GM19468 (cell line): ENCODE measurements at regions not wholly inside any gene's neighbourhood (a gene's known extent, or its start where the extent isn't known, plus 50 kb on each side); places are given as distances from the start of the nearest gene placed in this dataset.

Experiments used
- ATAC-seq: cut with Tn5 transposase; IDR thresholded peaks from one replicate; pipeline ENCODE4 v1.9.1; 2021; ENCODE audit warnings: mild to moderate bottlenecking, moderate library complexity, moderate number of reproducible peaks; ENCODE audit not compliant: unreplicated experiment; ENCODE audit errors: extremely low read depth

DNA sequence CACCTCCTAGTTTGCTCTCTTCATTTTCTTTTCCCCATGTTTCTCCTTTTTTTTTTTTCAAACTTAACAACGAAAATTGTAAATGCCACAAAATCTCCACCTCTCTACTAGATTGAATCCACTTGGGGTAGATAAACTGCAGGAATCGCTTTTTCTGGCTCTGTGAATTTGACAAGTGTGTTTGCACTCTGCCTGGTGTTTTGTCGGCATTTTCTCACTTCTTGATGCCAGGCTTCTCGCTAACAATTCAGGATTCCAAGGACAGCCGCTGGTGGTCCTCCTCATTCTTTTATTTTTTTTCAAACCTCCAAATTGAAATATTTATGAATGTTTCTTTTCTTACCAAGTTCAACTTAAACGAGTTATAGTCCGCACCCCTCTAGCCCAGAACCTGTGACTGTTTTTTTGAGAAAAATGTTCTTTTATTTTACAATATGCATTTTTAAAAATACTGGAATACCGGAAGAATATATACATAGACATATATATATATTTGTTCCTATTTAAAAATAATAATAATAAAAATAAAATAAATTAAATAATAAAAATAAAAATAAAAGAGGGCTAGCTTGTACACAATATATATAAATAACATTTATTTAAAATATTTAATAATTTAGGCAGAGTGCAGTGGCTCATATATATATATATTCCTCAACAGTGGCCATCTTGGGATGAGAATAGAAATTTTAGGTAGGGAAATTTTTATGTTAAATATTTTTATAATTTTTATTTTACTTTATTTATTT is 538.8 kb downstream of the TYW1 start:
- no peak for ATAC-seq

DNA sequence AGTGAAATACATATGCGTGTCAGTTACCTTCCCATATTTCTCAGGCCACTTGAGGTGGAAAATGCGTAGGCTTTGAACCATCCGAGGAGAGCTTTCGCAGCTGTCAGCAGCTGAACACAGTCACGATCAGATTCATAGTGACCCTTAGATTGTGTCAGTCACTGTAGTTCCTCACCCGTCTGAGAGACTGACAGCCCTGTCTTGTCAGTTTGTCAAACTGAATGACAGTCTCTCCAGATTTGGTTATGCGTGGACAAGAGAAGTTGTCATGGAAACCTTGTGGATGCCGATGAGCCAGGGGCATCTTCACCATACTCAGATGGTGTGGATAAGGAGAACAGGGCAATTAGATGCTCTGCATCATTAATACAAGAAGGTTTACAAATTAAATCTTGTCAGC is 546.3 kb downstream of the TYW1 start:
- ATAC-seq, result no peak

DNA sequence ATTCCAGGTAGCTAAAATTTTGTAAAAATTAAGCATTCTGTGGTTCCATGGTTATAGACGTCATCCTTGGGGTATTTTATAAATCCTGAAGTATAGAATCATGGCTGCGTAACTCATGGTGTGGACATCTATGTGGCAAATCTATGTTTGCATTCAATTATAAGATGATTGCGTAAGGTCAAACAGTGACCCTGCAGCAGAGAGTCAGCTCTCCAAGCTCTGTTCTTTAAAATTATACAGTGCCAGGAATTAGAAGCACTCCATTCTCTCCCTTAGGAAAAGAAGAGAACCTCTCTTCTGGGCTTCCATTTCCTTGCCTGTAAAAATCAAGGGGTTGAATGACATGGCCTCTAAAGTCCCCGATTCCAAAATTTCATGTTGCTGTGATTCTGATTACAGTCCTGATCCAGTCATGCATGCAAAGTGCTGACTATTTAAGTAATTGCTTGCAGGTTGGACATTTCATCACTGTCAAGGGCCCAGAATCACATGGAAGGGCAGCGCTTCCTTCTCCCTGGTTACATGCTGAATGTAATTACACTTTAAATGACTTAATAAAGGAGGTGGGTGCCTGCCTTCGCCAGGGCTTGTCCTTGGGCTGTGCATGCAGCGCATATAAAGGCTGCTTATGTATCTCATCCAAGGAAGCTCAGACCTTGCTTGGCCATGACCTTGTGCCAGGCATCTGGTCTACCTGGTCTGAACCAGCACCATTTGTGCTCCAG is 550.7 kb downstream of the TYW1 start:
- no peak for ATAC-seq

DNA sequence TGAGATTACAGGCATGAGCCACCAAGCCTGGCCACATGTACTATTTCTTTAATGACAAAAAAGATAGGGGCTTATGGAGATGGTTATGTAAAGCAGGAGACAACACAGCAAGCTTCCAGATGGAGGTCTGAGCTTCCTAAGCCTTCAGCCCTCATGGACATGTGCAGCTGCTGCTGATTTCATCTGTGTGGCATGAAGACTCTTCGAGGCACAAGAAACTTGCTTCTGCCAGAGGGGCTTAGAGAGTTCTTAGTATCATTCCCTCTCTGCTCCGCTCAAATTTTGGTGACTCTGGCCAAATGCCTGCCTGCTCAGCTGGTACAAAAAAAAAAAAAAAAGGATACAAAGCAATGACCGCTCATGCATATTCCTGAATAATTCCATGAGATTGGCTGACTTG is 552.5 kb downstream of the TYW1 start:
- no peak for ATAC-seq

DNA sequence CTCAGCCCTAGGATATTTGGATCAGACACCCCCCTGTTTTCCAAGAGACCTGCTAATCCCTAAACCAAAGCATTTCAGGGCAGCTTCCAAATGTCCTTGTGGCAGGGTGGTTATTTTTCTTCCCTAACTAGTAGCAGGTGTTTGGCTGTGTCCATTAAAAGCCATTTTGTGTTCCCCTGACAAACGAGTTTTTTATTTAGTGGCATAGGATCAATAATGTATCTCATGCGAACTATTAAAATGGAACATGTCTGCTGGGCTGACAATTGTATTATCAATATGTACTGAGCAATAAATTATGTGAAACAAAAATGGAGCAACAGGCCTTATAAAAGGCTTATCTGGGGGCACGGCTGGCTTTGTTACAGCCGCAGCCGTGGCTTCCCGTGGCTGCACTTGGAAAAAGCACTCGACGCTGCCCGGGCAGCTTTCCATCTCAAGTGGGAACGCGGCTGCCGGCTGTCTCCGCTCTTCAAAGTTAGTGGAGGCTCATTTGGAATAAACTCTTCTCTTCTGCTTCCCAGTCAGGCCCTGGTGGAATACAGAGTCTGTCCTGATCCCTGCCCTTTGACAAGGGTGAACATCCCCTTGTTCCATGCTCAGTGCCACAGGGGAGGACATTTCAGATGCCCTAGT is 554.3 kb downstream of the TYW1 start:
- ATAC-seq, result no peak

DNA sequence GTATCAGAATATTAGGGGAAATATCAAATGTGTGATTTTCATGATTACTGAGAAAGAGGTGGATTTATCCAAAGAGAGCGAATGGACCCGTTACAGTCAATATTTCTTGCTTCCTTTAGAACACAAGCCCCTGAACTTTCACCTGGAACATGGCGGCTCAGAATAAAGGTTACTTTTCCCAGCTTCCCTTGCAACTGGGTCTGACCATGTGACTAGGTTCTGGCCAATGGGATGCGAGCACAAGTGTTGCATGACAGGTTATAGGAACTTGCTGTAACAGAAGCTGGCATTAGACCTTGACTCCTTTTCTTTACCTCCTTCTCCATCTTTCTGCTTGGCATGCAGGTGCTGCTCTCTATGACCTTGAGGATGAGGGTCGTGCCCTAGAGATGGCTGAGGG is 556.1 kb downstream of the TYW1 start:
- no peak for ATAC-seq

DNA sequence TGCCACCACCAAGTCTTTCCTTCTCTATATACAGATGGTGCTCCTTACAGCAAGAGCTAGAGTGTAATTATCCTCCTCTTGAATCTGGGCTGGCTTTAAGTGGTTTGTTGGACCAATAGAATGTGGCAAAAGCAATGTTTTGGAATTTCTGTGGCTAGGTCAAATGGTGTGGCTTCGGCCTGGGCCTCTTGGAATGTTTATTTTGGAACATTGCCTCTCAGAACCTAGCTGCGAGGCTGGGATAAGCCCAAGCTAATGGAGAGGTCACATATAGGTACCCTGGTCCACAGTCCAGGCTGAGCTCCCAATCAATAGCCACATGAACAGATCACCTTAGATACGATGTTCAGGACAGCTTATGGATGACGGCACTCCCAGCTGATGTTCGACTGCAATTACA is 556.7 kb downstream of the TYW1 start:
- ATAC-seq, result no peak

DNA sequence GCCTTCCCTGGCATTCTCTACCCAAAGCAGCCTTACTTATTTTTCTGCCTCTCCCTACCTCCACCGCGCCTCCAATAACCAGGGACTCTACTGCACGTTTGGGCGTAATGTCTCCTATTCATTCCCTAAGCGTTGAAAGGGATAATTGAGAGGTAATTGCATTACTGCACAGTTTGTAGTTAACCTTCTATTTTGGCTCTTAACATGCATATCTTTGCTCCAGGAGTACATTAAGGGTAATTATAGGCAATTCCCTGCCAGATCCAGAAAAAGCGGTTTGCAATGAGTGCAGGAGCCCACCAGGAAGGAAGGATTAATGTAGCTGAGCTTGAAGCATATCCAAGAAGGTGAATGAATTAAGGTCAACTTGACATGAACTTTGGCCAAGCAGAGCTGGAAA is 558.4 kb downstream of the TYW1 start:
- no peak for ATAC-seq

DNA sequence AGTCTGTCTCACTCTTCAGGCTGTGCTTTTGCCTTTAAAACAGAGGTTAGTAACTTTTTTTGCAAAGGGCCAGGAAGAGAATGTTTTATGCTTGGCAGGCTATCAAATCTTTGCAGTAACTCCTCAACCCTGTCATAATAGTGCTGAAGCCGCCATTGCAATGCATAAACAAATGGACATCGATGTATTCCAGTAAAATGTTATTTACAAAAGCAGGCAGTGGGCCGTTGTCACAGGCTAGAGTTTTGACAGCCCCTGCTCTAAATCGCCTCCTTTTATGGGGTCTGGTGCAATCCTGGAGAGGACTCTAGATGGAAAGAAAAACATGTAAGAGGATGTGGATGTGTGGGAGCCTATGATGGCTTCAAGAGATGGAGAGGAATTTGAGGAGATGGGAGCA is 568.3 kb downstream of the TYW1 start:
- ATAC-seq, result no peak

DNA sequence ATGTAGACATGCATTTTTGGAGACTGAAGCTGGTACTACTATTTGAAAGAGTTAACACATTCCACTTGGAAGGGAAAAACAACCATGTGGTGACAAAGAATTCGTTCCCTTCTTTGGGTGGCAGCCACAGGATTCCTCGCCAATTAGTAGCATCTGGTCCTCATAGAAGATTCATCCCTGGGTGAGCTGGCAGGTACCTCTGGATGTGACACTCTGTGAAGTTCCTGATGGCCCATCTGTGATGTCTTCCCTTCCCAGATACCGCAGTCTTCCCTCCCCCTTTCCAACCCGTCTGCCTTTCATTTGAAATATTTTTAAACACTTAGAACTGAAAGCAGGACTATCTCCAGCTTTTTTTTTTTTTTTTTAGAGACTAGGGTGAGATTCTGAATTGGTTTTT is 569.5 kb downstream of the TYW1 start:
- ATAC-seq, result no peak

DNA sequence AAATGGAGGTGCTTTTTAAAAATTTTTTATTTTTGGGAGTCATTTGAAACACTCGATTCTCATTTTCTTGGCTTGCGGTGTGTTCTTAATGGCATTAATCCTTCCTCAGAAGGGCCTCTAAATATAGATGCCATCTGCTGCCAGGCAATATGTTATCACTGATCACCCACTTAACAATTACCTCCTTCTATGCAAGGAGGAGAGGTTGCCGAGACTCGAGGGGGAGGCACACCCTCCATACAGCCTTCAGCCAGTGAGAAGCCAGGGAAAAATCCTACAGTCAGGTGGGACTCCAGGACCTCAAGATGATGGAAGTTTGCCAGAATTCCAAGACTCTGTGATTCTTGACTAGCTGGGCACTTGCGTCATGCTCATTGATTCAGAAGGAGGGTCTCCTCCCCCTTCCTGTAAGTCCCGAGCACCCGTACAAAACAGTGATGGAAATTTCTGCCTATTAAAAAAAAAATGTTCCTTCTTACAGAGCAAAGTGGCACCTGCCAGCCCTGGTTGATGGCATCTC is 574.5 kb downstream of the TYW1 start:
- ATAC-seq, result no peak

DNA sequence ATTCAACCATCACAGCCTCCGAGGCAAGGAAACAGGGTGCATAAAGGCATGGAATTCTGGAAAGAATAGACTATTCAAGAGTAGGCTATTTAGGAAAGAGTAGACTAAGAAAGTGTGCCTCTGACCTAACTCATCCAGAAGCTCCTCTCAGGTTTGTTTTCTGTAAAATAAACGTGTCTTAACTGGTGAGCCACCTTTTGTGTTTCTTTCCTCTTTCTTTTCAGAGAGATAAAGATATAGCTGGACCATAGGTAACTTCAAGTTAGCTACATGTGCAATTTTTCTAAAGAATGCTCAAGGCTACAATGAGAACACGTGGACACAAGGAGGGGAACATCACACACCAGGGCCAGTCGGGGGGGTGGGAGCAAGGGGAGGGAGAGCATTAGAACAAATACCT is 577.0 kb downstream of the TYW1 start:
- ATAC-seq, result no peak

DNA sequence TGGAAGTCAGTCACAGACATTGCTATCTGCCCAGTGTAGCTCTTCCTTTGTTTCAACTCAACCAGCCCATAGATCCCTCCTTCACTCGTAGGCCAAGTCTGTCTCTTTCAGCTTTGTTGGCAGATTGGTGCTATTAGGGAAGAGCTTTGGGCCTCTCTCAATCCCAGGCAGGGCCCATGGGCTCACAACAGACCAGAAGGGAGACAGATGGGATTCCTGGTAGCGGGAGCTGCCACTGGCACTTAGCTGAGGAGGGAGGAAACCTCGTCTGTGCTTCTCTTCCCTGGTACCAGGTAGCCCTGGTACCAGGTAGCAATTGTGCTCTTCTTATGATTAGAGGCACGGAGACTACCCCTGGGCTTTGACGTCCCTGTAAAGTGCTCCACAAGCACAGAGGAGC is 592.0 kb downstream of the TYW1 start:
- no peak for ATAC-seq

DNA sequence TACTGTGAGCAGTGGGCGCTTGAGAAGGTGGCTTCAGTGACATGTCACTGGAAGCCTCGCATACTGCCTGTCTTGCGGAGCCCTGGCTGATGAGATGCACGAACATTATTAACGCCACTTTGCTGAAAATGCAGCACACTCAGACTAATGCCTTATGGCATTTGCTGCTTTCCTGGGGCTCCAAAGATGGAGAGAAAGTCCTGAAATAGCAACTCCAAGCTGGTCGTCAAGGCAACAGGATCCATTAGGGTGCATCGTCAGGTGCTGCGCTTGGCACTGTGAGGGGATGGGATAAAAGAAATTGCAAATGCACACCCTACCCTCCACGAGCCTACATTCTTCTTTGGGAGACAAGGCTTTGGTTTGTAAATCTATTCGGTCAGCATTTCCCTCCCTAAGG is 592.5 kb downstream of the TYW1 start:
- ATAC-seq, result no peak

DNA sequence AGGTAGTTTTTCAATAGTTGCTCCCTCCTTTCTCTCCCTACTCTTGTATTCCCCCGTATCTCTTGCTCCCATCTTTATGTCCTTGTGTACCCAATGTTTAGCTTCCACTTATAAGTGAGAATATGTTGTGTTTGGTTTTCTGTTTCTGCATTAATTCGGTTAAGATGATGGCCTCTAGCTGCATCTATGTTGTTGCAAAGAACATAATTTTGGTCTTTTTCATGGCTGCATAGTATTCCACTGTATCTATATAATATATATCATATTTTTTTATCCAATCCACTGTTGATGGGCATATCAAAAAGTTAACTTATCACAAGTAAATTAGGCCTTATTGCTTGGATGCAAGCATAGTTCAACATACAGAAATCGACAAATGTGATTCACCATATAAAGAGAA is 594.0 kb downstream of the TYW1 start:
- no peak for ATAC-seq

DNA sequence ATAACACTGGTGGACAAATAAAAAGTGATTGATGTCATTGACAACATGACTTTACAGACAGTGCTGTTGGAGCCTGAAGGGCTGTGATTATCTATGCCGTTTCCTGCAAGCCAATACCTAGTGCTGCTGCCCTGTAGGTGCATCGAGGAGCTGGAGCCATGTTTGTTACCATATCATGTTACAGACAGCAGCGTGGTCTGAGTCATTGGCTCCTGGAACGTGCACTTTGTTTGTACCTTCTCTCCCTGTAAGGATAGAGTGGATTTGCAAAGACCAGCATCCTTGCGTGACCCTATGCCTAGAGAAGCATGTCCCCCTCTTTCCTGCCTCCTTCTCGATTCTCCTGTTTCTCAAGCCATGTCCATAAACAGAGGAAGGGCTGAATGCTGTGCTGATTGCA is 597.2 kb downstream of the TYW1 start:
- no peak for ATAC-seq

DNA sequence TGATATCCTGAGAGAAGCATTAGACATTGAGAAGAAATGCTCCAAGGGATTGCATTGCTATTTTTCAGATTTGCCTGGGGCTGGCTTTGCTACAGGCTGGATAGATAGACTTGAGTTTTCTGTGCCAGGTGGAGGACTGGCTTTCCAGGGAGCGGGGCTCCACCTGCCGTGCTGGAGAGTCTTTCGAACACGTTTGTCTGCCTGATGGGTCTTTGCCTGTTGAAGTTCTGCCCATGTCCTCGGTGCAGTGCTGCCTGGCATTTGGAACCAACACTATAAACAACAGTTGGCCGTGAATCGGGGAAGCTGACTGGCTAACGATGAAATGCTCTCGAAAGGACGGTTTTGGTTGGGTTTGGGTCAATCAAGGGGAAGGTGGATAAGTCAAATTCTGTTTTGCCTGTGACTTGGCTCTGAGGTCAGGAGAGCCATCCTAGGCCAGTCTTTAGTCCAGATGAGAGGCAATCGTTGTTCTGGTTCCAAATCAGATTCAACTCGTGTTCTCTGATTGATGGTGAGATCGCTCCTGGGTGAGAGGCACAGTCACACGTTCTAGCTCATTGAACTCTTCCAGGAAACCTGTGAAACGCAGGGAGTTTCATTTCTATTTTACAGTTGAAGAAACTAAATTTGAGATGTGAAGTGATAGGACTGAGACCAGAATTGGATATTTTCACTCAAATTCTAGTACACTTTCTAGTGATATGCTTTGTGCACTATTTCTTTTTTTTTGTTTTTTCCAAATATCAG is 599.0 kb downstream of the TYW1 start:
- no peak for ATAC-seq

DNA sequence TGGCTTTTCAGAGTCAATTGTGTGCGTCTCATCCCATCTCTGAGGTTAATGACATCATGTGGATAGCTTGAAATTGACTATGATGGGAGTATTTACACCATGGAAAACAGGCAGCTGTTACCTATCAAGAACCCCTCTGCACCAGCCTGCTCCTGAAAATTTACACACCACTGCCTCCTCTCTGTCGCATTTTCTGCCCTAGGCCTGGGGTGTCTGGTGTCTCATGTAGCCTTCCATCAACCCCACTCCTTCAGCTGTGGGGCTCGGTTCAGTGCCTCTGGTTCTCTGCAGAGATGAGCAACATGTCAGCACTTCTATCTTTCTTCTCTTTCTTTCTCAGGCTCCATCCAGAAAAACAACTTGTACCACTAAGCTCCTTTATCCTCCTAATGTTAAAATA is 600.5 kb downstream of the TYW1 start:
- no peak for ATAC-seq

DNA sequence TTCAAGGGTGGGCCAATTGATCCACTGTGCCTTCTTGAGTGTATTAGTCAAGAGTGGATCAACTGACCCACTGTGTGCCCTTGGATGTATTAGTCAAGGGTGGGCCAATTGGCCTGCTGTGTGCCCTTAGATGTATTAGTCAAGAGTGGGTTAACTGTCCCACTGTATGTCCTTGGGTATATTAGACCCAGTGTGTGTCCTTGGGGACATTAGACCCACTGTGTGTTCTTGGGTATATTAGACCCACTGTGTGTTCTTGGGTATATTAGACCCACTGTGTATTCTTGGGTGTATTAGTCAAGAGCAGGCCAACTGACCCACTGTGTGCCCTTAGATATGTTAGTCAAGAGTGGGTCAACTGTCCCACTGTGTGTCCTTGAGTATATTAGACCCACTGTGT is 601.8 kb downstream of the TYW1 start:
- ATAC-seq, result no peak

DNA sequence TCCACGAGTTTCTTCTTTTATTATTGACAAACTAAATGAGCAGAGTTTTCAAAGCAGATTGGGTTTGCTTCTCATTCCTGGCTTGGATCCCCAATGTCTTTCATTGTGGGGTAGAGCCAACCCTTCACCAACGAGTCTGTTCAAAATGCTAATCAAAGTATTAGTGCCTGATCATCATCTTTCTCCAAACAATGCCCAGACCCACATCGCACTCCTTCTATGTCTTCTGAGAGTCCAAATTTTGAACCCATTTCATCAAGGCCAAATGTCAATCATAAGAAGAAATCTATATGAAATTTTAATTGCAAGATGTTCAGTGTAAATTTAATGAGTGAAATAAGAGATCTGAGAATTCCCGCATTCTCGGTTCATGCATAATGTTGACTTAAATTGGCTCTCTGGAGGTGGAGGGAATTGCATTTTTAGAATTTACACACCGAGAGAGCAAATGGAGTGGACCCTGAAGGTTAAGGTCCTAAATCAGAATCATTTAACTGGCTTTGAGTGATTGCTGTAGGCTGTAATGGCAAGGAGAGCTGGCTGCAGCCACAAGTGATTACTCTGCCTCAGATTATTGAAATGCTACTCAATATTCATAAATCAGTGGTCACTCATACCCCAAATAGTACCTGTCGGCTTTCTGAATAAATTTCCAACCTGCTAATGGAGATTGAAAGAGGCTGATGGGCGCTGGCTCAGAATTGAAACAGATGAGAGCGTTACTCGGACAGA is 602.9 kb downstream of the TYW1 start:
- ATAC-seq, result no peak
